Liver (tissue), 3 donors: ENCODE measurements at regions not wholly inside any gene's neighbourhood (a gene's known extent, or its start where the extent isn't known, plus 50 kb on each side); places are given as distances from the start of the nearest gene placed in this dataset.

Source experiments
- CTCF ChIP-seq: fragments of 150-350 bp; IDR thresholded peaks from 2 replicates; pipeline ENCODE4 v1.5.1; 2017; ENCODE audit warnings: improper control_type of control experiment, low read depth, low read length; ENCODE audit not compliant: missing input control
- EGR1 ChIP-seq, 2 donors: IDR thresholded peaks; 2 replicates each; pipeline ENCODE4 v1.6.1; 2016 to 2018; ENCODE audit warnings: antibody characterized with exemption in 2 of 2, low read depth in 2 of 2
- FOXA2 ChIP-seq: IDR thresholded peaks from 2 replicates; pipeline ENCODE4 v1.6.1; 2016; ENCODE audit warnings: antibody characterized with exemption
- GABPA ChIP-seq, 2 donors: IDR thresholded peaks in 1 of 2; conservative IDR thresholded peaks in 1 of 2; 2 replicates each; pipeline ENCODE4 v1.6.1; 2016; ENCODE audit warnings: antibody characterized with exemption in 2 of 2, mild to moderate bottlenecking in 1 of 2, moderate library complexity in 1 of 2
- JUND ChIP-seq, 2 donors: IDR thresholded peaks; 2 replicates each; pipeline ENCODE4 v1.6.1; 2016; ENCODE audit warnings: antibody characterized with exemption in 2 of 2
- MAX ChIP-seq: IDR thresholded peaks from 2 replicates; pipeline ENCODE4 v1.6.1; 2016; ENCODE audit warnings: antibody characterized with exemption
- NR2F2 ChIP-seq: IDR thresholded peaks from 2 replicates; pipeline ENCODE4 v1.6.1; 2016; ENCODE audit warnings: antibody characterized with exemption
- RAD21 ChIP-seq, 2 donors: IDR thresholded peaks; 2 replicates each; pipeline ENCODE4 v1.6.1; 2016; ENCODE audit warnings: antibody characterized with exemption in 2 of 2, mild to moderate bottlenecking in 2 of 2
- REST ChIP-seq: IDR thresholded peaks from 2 replicates; pipeline ENCODE4 v1.6.1; 2016; ENCODE audit warnings: antibody characterized with exemption, mild to moderate bottlenecking
- SP1 ChIP-seq: IDR thresholded peaks from 2 replicates; pipeline ENCODE4 v1.6.1; 2018; ENCODE audit warnings: antibody characterized with exemption, mild to moderate bottlenecking
- TAF1 ChIP-seq: conservative IDR thresholded peaks from 2 replicates; pipeline ENCODE4 v1.6.1; 2016; ENCODE audit warnings: antibody characterized with exemption, mild to moderate bottlenecking
- YY1 ChIP-seq: IDR thresholded peaks from 2 replicates; pipeline ENCODE4 v1.6.1; 2016; ENCODE audit warnings: antibody characterized with exemption, mild to moderate bottlenecking
- donor health status: healthy.
- donor health status: healthy.

- no peak for TF ChIP-seq CTCF
- TF ChIP-seq TAF1, result no peak
- TF ChIP-seq REST, result no peak
- TF ChIP-seq FOXA2, result no peak
- TF ChIP-seq YY1, result no peak
- no peak for TF ChIP-seq SP1
- TF ChIP-seq JUND (IDR thresholded peaks at IDR 0.05), result no peak
- TF ChIP-seq EGR1 (IDR thresholded peaks at IDR 0.05; ENCODE audit: low read depth in 2 of 2), result no peak
- no peak for TF ChIP-seq GABPA (IDR thresholded peaks at IDR 0.05 in 1 of 2, conservative IDR thresholded peaks at IDR 0.05 in 1 of 2)
- no peak for TF ChIP-seq NR2F2
- TF ChIP-seq MAX, result no peak
- TF ChIP-seq RAD21 (IDR thresholded peaks at IDR 0.05), result no peak
Observed at GRCh38 chr17:73754886-73755400, 110.7 kb upstream of the SDK2 start.
